ENCODE measurements at regions not wholly inside any gene's neighbourhood (a gene's known extent, or its start where the extent isn't known, plus 50 kb on each side); places are given as distances from the start of the nearest gene placed in this dataset.

DNA sequence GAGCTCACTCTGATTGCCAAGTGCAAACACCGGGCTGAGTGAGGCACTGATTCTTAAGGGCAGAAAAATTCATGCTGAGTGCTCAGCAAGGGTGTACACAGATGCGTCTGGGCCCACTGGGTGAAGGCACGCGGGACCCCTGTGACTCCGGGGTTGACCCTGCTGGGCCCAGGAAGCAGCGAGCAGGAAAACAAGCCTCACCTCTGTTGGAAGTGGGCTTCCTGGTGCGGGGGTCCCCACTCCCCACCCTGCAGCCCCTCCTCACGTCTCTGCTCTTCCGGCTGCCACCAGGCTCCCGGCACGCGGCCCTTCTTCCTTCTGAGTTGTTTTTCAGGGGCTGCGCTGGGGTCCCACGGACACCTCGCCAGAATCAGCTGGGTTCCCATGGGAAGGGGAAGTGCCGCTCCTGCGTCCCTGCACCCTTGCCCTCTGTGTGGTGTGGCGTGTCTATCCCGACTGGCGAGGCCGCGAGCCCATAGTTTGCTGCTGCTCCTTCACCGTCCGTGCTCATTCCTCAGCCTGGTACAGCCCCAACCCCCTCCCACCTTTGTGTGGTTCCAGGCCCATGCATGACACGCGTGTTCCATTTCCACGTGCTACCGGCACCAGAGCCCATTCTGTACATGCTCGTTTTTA lies 80.6 kb upstream of the BHLHE23 start:
- DNase-seq, result peak; percentile 36
- no peaks in the 10 kb centered on the region for H3K27me3 Mint-ChIP-seq (ENCODE audit: insufficient read depth)
- H3K9ac ChIP-seq (ENCODE audit: extremely low read depth, low read length, poor library complexity, severe bottlenecking), result no peak overlapping the region
- no peaks in the 10 kb centered on the region for H3K27me3 ChIP-seq (ENCODE audit: control insufficient read depth, insufficient read depth, low read length, poor library complexity, severe bottlenecking)
- TF ChIP-seq, protein P1, sequence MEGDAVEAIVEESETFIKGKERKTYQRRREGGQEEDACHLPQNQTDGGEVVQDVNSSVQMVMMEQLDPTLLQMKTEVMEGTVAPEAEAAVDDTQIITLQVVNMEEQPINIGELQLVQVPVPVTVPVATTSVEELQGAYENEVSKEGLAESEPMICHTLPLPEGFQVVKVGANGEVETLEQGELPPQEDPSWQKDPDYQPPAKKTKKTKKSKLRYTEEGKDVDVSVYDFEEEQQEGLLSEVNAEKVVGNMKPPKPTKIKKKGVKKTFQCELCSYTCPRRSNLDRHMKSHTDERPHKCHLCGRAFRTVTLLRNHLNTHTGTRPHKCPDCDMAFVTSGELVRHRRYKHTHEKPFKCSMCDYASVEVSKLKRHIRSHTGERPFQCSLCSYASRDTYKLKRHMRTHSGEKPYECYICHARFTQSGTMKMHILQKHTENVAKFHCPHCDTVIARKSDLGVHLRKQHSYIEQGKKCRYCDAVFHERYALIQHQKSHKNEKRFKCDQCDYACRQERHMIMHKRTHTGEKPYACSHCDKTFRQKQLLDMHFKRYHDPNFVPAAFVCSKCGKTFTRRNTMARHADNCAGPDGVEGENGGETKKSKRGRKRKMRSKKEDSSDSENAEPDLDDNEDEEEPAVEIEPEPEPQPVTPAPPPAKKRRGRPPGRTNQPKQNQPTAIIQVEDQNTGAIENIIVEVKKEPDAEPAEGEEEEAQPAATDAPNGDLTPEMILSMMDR (conservative IDR thresholded peaks at IDR 0.05), result no peak
- H3K4me1 ChIP-seq (ENCODE audit: control insufficient read depth, insufficient read depth, low read length), result no peaks in the 10 kb centered on the region
- no peak overlapping the region for H3K4me3 ChIP-seq (ENCODE audit: low read length)
- H3K4me1 Mint-ChIP-seq, result no peaks in the 10 kb centered on the region
- H3K36me3 ChIP-seq (ENCODE audit: control insufficient read depth, insufficient read depth, low read length), result no peaks in the 10 kb centered on the region
- H3K9me3 ChIP-seq (ENCODE audit: control insufficient read depth, low read length), result no peaks in the 10 kb centered on the region
- H3K4me3 Mint-ChIP-seq, result no peak overlapping the region
- 87 to 89% methylated on average over 23 to 29 of the region's 29 CpGs for WGBS, 2 experiments (ENCODE audit: insufficient coverage in 1 of 2, insufficient read length in 1 of 2)
- no peak overlapping the region for H3K27ac Mint-ChIP-seq
- H3K36me3 Mint-ChIP-seq (ENCODE audit: low read depth), result no peaks in the 10 kb centered on the region
- H3K9me3 Mint-ChIP-seq, result no peaks in the 10 kb centered on the region
- H3K27ac ChIP-seq (ENCODE audit: low read depth, low read length), result no peak overlapping the region

DNA sequence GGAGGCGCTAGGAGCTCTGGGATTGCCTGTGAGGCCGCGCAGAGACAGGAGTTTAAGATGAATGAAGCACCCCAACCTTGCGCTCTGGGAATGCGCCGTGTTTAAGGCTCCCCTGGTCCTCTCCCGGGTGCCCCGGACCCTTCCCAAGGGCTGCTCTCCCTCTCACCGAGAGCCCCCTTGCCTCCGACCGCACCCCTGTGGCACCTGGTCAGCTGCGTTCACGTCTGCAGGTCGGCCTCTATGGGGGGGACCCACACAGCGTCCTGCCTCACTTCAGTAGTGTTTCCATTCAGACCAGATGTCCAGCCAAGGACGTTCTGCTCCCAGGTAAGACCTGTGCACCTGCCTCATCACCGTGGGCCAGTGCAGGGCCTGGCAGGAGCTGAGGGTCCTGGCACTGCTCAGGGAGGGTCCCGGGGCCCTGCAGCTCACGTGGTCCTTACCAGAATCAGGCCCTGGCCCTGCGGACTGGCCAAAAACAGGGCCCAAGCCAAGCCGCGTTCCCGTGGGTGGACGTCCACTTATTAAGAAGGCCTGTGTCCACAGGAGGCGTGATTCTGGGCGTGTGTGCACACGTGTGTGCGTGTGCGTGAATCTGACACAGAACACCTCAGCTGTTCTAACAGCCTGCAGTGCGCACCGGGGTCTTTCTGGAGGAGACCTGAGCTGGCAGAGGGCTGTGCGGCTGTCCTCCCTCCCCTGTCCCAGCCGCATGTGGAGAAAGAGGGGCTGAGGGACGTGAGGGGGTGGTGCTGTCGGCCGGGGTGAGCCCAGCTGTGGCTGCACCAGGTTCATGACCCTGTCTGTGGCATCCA lies 79.9 kb upstream of the BHLHE23 start:
- H3K4me1 Mint-ChIP-seq, result no peaks in the 10 kb centered on the region
- H3K9ac ChIP-seq (ENCODE audit: extremely low read depth, low read length, poor library complexity, severe bottlenecking), result no peak overlapping the region
- no peaks in the 10 kb centered on the region for H3K9me3 Mint-ChIP-seq
- H3K27me3 ChIP-seq (ENCODE audit: control insufficient read depth, insufficient read depth, low read length, poor library complexity, severe bottlenecking), result no peaks in the 10 kb centered on the region
- H3K4me3 Mint-ChIP-seq, result no peak overlapping the region
- H3K9me3 ChIP-seq (ENCODE audit: control insufficient read depth, low read length), result no peaks in the 10 kb centered on the region
- peaks cover 4% of the 10 kb centered on the region for H3K27me3 Mint-ChIP-seq (ENCODE audit: insufficient read depth)
- WGBS, 2 experiments (ENCODE audit: insufficient coverage in 1 of 2, insufficient read length in 1 of 2), result 90 to 99% methylated on average over 14 to 36 of the region's 36 CpGs
- TF ChIP-seq, protein P1 (conservative IDR thresholded peaks at IDR 0.05), result no peak
- no peak overlapping the region for H3K4me3 ChIP-seq (ENCODE audit: low read length)
- peak; percentile 31 for DNase-seq
- H3K36me3 ChIP-seq (ENCODE audit: control insufficient read depth, insufficient read depth, low read length), result no peaks in the 10 kb centered on the region
- H3K4me1 ChIP-seq (ENCODE audit: control insufficient read depth, insufficient read depth, low read length), result no peaks in the 10 kb centered on the region
- no peak overlapping the region for H3K27ac Mint-ChIP-seq
- no peak overlapping the region for H3K27ac ChIP-seq (ENCODE audit: low read depth, low read length)
- no peaks in the 10 kb centered on the region for H3K36me3 Mint-ChIP-seq (ENCODE audit: low read depth)

DNA sequence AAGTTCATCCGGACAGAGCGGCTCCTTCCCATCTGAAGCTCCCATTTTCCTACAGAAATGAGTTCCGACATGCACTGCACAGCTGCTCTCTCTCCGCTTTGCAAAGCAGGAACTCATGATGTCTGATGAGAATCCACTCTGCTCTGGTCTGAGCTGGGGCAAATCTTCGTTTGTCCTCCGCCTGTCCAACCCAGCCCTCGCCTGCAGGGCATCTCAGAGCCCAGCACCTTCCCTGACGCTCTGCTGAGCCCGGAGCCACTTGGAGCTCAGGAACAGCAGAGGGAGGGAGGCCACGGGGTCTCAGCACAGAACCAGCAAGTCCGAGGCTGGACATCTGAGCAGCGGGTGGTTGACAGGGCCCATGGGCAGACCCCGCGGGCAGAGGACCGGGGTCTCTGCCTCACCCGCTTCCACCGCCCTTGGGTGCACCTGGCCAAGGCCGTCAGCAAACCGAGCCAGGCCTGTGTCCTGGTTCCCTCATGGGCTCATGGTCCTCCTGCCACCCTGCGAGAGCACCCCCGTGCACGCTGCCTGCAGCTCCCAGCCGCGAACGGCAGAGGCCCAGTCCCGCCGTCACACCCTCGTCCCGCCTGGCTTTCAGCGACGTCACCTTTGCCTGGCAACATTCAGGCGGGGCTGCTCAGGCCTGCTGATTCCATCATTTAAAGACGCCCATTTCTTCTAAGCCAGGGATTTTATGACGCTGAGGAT lies 78.5 kb upstream of the BHLHE23 start:
- H3K9me3 ChIP-seq (ENCODE audit: control insufficient read depth, low read length), result no peaks in the 10 kb centered on the region
- no peaks in the 10 kb centered on the region for H3K4me1 Mint-ChIP-seq
- H3K36me3 ChIP-seq (ENCODE audit: control insufficient read depth, insufficient read depth, low read length), result no peaks in the 10 kb centered on the region
- 82 to 83% methylated on average over 24 to 34 of the region's 34 CpGs for WGBS, 2 experiments (ENCODE audit: insufficient coverage in 1 of 2, insufficient read length in 1 of 2)
- H3K9me3 Mint-ChIP-seq, result no peaks in the 10 kb centered on the region
- H3K27me3 Mint-ChIP-seq (ENCODE audit: insufficient read depth), result peaks cover 10% of the 10 kb centered on the region
- no peak overlapping the region for H3K27ac Mint-ChIP-seq
- TF ChIP-seq, protein P1 (conservative IDR thresholded peaks at IDR 0.05), result no peak
- H3K27me3 ChIP-seq (ENCODE audit: control insufficient read depth, insufficient read depth, low read length, poor library complexity, severe bottlenecking), result no peaks in the 10 kb centered on the region
- H3K4me1 ChIP-seq (ENCODE audit: control insufficient read depth, insufficient read depth, low read length), result no peaks in the 10 kb centered on the region
- H3K4me3 Mint-ChIP-seq, result no peak overlapping the region
- DNase-seq, result no peak
- no peak overlapping the region for H3K9ac ChIP-seq (ENCODE audit: extremely low read depth, low read length, poor library complexity, severe bottlenecking)
- H3K27ac ChIP-seq (ENCODE audit: low read depth, low read length), result no peak overlapping the region
- no peak overlapping the region for H3K4me3 ChIP-seq (ENCODE audit: low read length)
- no peaks in the 10 kb centered on the region for H3K36me3 Mint-ChIP-seq (ENCODE audit: low read depth)
